ENCODE measurements at regions not wholly inside any gene's neighbourhood (a gene's known extent, or its start where the extent isn't known, plus 50 kb on each side); places are given as distances from the start of the nearest gene placed in this dataset.

DNA sequence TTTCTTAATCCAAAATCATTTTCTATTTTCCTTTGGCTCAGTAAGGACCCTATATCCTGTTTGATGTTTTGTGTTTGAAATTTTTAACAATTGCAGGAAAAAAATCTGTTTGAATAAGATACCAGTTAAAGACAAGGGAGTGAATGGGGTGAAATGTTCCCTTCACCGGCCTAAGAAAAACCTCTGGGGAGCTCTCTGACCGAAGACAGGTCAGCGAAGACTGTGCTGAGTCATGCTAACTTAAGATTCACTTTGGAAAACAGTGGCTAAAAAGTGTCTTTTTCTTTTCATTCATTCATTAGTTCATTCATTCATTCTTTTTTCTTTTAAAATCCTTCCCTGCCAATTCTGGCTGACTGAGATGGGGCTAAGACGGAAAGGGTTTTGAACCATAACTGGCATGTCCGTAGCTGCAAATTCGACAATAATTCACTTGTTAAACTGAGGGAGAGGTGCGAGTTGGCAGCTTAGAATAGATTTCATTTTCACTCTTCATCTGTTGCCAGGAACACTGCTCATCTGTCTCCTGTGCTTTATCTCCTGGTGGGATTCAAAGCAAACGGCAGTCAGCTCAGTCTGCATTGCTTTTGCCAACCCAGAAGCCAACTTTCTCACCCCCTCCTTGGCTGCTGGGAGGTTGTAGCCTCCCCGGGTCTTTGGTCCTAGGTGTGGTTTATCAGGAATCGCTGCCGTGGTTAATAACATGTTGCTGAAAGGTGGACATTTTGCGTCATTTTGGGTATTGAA is 434.0 kb upstream of the LARGE1 start:
- Histone ChIP-seq H3K4me3 (no peak overlapping the region), H3K4me1 (no peaks in the 10 kb centered on the region), H3K27me3 (no peaks in the 10 kb centered on the region), H3K36me3 (ENCODE audit: low read depth, missing control alignments) (no peaks in the 10 kb centered on the region), H3K9me3 (no peaks in the 10 kb centered on the region), H3K27ac (no peak overlapping the region)
- no peak for DNase-seq
- intact Hi-C loops (cut with DNase I; ENCODE audit: low total_unique reads) = no loop called here
- 80 to 87% methylated on average over 12 of the region's 12 CpGs for WGBS, 2 donors
- TF ChIP-seq POLR2A (IDR thresholded peaks at IDR 0.05) = no peak
- TF ChIP-seq, protein P1, sequence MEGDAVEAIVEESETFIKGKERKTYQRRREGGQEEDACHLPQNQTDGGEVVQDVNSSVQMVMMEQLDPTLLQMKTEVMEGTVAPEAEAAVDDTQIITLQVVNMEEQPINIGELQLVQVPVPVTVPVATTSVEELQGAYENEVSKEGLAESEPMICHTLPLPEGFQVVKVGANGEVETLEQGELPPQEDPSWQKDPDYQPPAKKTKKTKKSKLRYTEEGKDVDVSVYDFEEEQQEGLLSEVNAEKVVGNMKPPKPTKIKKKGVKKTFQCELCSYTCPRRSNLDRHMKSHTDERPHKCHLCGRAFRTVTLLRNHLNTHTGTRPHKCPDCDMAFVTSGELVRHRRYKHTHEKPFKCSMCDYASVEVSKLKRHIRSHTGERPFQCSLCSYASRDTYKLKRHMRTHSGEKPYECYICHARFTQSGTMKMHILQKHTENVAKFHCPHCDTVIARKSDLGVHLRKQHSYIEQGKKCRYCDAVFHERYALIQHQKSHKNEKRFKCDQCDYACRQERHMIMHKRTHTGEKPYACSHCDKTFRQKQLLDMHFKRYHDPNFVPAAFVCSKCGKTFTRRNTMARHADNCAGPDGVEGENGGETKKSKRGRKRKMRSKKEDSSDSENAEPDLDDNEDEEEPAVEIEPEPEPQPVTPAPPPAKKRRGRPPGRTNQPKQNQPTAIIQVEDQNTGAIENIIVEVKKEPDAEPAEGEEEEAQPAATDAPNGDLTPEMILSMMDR (IDR thresholded peaks at IDR 0.05) = no peak

DNA sequence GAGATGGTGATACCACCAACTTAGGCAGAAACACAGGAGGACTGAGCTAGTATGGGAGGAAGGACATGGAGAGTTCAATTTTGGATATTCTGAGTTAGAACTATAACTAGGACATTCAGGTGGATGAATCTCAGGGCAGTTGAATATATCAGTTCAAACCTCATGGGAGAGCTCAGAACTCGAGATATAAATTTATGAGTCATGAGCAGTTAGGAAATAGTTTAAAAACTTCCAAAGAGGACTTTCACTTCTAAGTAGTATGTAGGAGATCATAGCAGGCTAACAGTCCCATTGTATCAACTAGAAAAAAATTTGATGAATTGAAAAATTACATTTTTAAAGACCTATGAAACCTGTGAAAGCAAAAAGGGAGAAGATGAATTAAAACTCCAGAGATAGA is 436.2 kb upstream of the LARGE1 start:
- no peak for TF ChIP-seq POLR2A (IDR thresholded peaks at IDR 0.05)
- TF ChIP-seq, protein P1 (IDR thresholded peaks at IDR 0.05) = no peak
- Histone ChIP-seq H3K27ac (no peak overlapping the region), H3K36me3 (ENCODE audit: low read depth, missing control alignments) (no peaks in the 10 kb centered on the region), H3K9me3 (no peaks in the 10 kb centered on the region), H3K4me1 (no peaks in the 10 kb centered on the region), H3K27me3 (no peaks in the 10 kb centered on the region), H3K4me3 (no peak overlapping the region)
- intact Hi-C loops (cut with DNase I; ENCODE audit: low total_unique reads) = no loop called here
- no peak for DNase-seq
- WGBS, 2 donors = 54 to 79% methylated on average over 1 of the region's 1 CpG

DNA sequence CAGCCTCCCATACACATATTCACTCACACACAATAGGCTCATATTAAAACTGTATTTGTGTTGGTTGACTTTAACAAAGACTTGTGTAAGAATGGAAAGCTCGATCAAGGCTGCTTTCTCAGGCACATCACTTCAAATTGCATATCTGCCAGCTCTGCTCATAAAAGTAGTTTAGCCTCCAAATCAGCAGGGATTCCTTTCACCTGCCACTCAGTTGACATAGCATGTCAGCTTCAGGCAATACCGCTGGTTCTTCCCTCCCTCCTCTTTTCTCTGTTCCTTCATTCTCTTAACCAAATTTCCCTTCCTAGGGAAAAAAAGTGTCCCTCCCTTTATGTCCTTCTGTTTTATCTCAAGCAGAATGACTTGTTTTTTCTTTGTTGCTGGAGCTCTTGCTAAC is 450.4 kb upstream of the LARGE1 start:
- no peak overlapping the region for H3K27ac ChIP-seq
- no peaks in the 10 kb centered on the region for H3K27me3 ChIP-seq
- TF ChIP-seq, protein P1 (IDR thresholded peaks at IDR 0.05) = no peak
- no peak for TF ChIP-seq POLR2A (IDR thresholded peaks at IDR 0.05)
- WGBS, 2 donors = 83 to 89% methylated on average over 2 of the region's 2 CpGs
- intact Hi-C loops (cut with DNase I; ENCODE audit: low total_unique reads) = no loop called here
- H3K4me3 ChIP-seq = no peak overlapping the region
- H3K36me3 ChIP-seq (ENCODE audit: low read depth, missing control alignments) = no peaks in the 10 kb centered on the region
- H3K9me3 ChIP-seq = no peaks in the 10 kb centered on the region
- no peaks in the 10 kb centered on the region for H3K4me1 ChIP-seq
- no peak for DNase-seq

DNA sequence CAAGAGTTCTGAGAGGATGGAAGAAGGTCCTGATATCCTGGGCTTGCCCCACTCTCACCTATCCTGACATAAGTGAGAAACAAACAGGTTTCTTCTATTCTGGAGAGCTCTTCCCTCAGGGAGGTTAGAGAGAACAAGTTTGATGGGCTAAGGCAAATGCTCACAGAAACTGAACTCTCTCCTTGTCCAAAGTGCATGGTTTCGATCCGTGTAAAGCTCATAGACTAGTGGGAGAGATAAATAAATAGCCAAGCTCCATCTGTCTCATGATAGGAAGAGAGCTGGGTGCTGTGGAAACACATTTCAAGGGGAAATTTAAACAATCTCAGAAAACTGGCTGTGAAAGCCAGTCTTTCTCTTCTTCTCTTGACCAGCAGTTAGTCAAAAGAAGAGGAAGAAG is 459.5 kb upstream of the LARGE1 start:
- 82 to 83% methylated on average over 2 of the region's 2 CpGs for WGBS, 2 donors
- DNase-seq = no peak
- H3K4me3 ChIP-seq = no peak overlapping the region
- no peaks in the 10 kb centered on the region for H3K4me1 ChIP-seq
- H3K9me3 ChIP-seq = no peaks in the 10 kb centered on the region
- H3K27ac ChIP-seq = no peak overlapping the region
- TF ChIP-seq, protein P1 (IDR thresholded peaks at IDR 0.05) = no peak
- TF ChIP-seq POLR2A (IDR thresholded peaks at IDR 0.05) = no peak
- intact Hi-C loops (cut with DNase I; ENCODE audit: low total_unique reads) = no loop called here
- no peaks in the 10 kb centered on the region for H3K36me3 ChIP-seq (ENCODE audit: low read depth, missing control alignments)
- no peaks in the 10 kb centered on the region for H3K27me3 ChIP-seq

DNA sequence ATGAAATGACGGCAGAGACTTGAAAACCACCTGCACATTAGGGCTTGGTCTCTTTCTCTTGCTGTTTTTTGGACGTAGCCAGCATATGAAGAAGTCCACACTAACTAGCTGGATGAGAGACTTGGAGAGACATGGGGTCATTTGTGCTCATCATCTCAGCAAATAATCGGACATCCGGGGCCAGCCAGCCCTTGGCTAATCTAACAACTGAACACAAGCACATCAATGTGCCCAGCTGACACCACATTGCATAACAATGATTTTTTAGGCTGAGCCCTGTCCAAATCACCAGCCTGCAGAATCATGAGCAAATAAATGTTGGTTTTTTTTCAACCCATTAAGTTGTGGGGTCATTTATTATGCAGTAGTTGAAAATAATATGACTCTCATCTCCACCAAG is 460.3 kb upstream of the LARGE1 start:
- 80 to 83% methylated on average over 4 of the region's 4 CpGs for WGBS, 2 donors
- Histone ChIP-seq H3K27ac (no peak overlapping the region), H3K9me3 (no peaks in the 10 kb centered on the region), H3K27me3 (no peaks in the 10 kb centered on the region), H3K36me3 (ENCODE audit: low read depth, missing control alignments) (no peaks in the 10 kb centered on the region), H3K4me3 (no peak overlapping the region), H3K4me1 (no peaks in the 10 kb centered on the region)
- DNase-seq = no peak
- no peak for TF ChIP-seq POLR2A (IDR thresholded peaks at IDR 0.05)
- TF ChIP-seq, protein P1 (IDR thresholded peaks at IDR 0.05) = no peak
- intact Hi-C loops (cut with DNase I; ENCODE audit: low total_unique reads) = no loop called here

Measured in testis (tissue), 2 donors.